Ovary (tissue), 7 donors: ENCODE measurements at regions not wholly inside any gene's neighbourhood (a gene's known extent, or its start where the extent isn't known, plus 50 kb on each side); places are given as distances from the start of the nearest gene placed in this dataset.

Experiments used
- DNase-seq, 5 donors: peaks; one replicate each; pipeline ENCODE4 v3.0.0-alpha.2; 2019 to 2020
- H3K27ac ChIP-seq, 2 donors: fragments of 200-600 bp; one replicate each; pipeline versions ENCODE4 v1.5.1 to v1.8.0; 2019 to 2022
- H3K27me3 ChIP-seq: fragments of 200-600 bp; one replicate; pipeline ENCODE4 v1.8.0; 2022
- H3K36me3 ChIP-seq: fragments of 200-600 bp; sonication (generic); one replicate; pipeline ENCODE4 v1.5.1; 2019
- H3K4me1 ChIP-seq: one replicate; pipeline ENCODE4 v1.8.1; 2013; ENCODE audit warnings: mild to moderate bottlenecking, moderate library complexity; ENCODE audit not compliant: insufficient read depth
- H3K4me3 ChIP-seq: fragments of 200-600 bp; sonication (generic); one replicate; pipeline ENCODE4 v1.5.1; 2017
- H3K9me3 ChIP-seq, 2 donors: fragments of 200-600 bp in 1 of 2; sonication (generic) in 1 of 2; one replicate each; pipeline versions ENCODE4 v1.5.1 to v1.8.1; 2013 to 2019; ENCODE audit warnings: mild to moderate bottlenecking in 1 of 2, moderate library complexity in 1 of 2
- EP300 ChIP-seq: sonication (generic); formaldehyde crosslinking; IDR thresholded peaks from one replicate; pipeline ENCODE4 v1.6.1; 2017; ENCODE audit warnings: antibody characterized with exemption
- POLR2A ChIP-seq: fragments of 450-650 bp; IDR thresholded peaks from one replicate; pipeline ENCODE4 v1.6.1; 2017; ENCODE audit warnings: antibody characterized with exemption, mild to moderate bottlenecking, moderate library complexity
- WGBS, 3 donors: extraction: QIAGEN DNeasy Blood & Tissue Kit in 1 of 3; methylation state at CpG; one replicate each; pipeline versions ENCODE4 v1.1.5 to v1.1.7; 2013 to 2017; 5-methylcytosine and 5-hydroxymethylcytosine counted together
- intact Hi-C, 4 donors: fragments of 100-400 bp; cut with DNase I; formaldehyde crosslinking; loops; one replicate each; pipeline versions ENCODE4 v1.11.0 to v1.15.1; 2022 to 2023
- TF ChIP-seq, protein P1 (sequence below), 3 donors: fragments of 450-650 bp in 2 of 3; fragments of 200-600 bp in 1 of 3; IDR thresholded peaks; one replicate each; pipeline versions ENCODE4 v1.5.1 to v1.8.0; 2016 to 2022; ENCODE audit warnings: antibody characterized with exemption in 3 of 3, mild to moderate bottlenecking in 1 of 3
- donor health status: DM: no; HTN: no; CAD: no; lungs with moderate emphysema.
- donor health status: DM: no; HTN: no; CAD: no.
- donor health status: Bipolar disorder and iron deficiency.
- donor health status: DM: no; HTN: no; CAD: no.
- donor health status: DM: yes; HTN: yes; CAD: no.

GRCh38 chr21:21929226-21929625, 931.0 kb downstream of the NCAM2 start:
- 13 to 45% (median 21%) methylated on average over 1 of the region's 1 CpG for WGBS, 3 donors
- intact Hi-C loops: no loop called here
- H3K27me3 ChIP-seq: no peaks in the 10 kb centered on the region

GRCh38 chr21:21929789-21930188, 931.6 kb downstream of the NCAM2 start:
- no peaks in the 10 kb centered on the region for H3K4me1 ChIP-seq
- no peaks in the 10 kb centered on the region for H3K27me3 ChIP-seq
- H3K4me3 ChIP-seq: no peak overlapping the region
- H3K27ac ChIP-seq: no peak overlapping the region
- intact Hi-C loops: no loop called here
- no peaks in the 10 kb centered on the region for H3K36me3 ChIP-seq
- WGBS, 3 donors: 49 to 73% (median 66%) methylated on average over 4 of the region's 4 CpGs
- H3K9me3 ChIP-seq: no peaks in the 10 kb centered on the region
- TF ChIP-seq, protein P1, sequence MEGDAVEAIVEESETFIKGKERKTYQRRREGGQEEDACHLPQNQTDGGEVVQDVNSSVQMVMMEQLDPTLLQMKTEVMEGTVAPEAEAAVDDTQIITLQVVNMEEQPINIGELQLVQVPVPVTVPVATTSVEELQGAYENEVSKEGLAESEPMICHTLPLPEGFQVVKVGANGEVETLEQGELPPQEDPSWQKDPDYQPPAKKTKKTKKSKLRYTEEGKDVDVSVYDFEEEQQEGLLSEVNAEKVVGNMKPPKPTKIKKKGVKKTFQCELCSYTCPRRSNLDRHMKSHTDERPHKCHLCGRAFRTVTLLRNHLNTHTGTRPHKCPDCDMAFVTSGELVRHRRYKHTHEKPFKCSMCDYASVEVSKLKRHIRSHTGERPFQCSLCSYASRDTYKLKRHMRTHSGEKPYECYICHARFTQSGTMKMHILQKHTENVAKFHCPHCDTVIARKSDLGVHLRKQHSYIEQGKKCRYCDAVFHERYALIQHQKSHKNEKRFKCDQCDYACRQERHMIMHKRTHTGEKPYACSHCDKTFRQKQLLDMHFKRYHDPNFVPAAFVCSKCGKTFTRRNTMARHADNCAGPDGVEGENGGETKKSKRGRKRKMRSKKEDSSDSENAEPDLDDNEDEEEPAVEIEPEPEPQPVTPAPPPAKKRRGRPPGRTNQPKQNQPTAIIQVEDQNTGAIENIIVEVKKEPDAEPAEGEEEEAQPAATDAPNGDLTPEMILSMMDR (IDR thresholded peaks at IDR 0.05): no peak
- TF ChIP-seq POLR2A (no peak), EP300 (no peak)
- DNase-seq: no peak

More at GRCh38 chr21:21929226-21929625, 931.0 kb downstream of the NCAM2 start:
- TF ChIP-seq, protein P1 (IDR thresholded peaks at IDR 0.05): no peak
- TF ChIP-seq POLR2A: no peak
- no peak for TF ChIP-seq EP300
- no peaks in the 10 kb centered on the region for H3K36me3 ChIP-seq
- no peak for DNase-seq
- H3K4me3 ChIP-seq: no peak overlapping the region
- no peaks in the 10 kb centered on the region for H3K4me1 ChIP-seq
- no peaks in the 10 kb centered on the region for H3K9me3 ChIP-seq
- no peak overlapping the region for H3K27ac ChIP-seq

GRCh38 chr21:21952566-21952965, 954.4 kb downstream of the NCAM2 start:
- no peaks in the 10 kb centered on the region for H3K9me3 ChIP-seq
- H3K27me3 ChIP-seq: no peaks in the 10 kb centered on the region
- H3K4me1 ChIP-seq: no peaks in the 10 kb centered on the region
- DNase-seq: no peak
- no peak overlapping the region for H3K4me3 ChIP-seq
- WGBS, 3 donors: 44 to 70% (median 48%) methylated on average over 3 of the region's 3 CpGs
- H3K36me3 ChIP-seq: no peaks in the 10 kb centered on the region
- intact Hi-C loops: no loop called here
- H3K27ac ChIP-seq: no peak overlapping the region
- TF ChIP-seq, protein P1 (IDR thresholded peaks at IDR 0.05): no peak
- TF ChIP-seq EP300: no peak
- TF ChIP-seq POLR2A: no peak

GRCh38 chr21:21955204-21955603, 957.0 kb downstream of the NCAM2 start:
- Histone ChIP-seq H3K4me3 (no peak overlapping the region), H3K4me1 (no peaks in the 10 kb centered on the region), H3K36me3 (no peaks in the 10 kb centered on the region), H3K27me3 (no peaks in the 10 kb centered on the region), H3K27ac (no peak overlapping the region), H3K9me3 (no peaks in the 10 kb centered on the region)
- TF ChIP-seq, protein P1 (IDR thresholded peaks at IDR 0.05): no peak
- no peak for TF ChIP-seq EP300
- TF ChIP-seq POLR2A: no peak
- 66 to 68% (median 67%) methylated on average over 3 of the region's 3 CpGs for WGBS, 3 donors
- intact Hi-C loops: no loop called here
- DNase-seq: no peak
